ENCODE measurements at regions not wholly inside any gene's neighbourhood (a gene's known extent, or its start where the extent isn't known, plus 50 kb on each side); places are given as distances from the start of the nearest gene placed in this dataset.

GRCh38 chr18:34594266-34594665 lies 115.8 kb upstream of the DTNA start:
- TF ChIP-seq CTCF (conservative IDR thresholded peaks at IDR 0.05; ENCODE audit: low read length) (no peak), EZH2phosphoT487 (IDR thresholded peaks at IDR 0.05; ENCODE audit: borderline replicate concordance, low read depth, low read length) (no peak)
